ENCODE measurements at regions not wholly inside any gene's neighbourhood (a gene's known extent, or its start where the extent isn't known, plus 50 kb on each side); places are given as distances from the start of the nearest gene placed in this dataset.

DNA sequence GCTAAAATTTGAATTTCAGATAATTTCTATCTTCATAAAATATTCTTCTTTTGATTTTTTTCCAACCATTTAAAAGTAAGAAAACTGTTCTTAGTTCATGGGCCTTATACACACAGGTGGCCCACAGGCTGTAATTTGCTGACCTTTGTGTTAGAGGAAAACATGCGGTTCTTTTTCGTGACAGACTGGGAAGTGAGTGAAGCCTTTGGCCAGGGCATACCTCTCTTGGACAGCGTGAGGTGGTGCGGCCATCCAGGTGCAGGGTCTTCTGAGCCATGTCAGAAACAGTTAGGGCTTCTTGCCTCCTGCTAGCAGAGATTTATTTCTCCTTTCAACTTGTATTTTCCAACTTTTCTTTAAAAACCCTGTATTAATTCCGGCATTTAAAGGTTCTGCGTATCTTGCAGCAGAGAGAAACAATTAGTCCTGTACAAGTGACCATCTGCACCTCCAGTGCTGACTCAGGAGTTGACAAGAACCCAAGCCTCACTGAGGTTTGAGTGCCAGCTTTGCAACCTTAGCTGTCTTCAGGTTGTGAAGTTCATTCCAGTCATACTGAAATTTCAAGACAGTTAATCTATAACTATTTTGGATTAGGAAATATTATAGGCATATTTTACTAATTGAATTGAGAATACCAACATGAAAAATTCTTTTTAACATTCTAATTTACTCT lies 177.8 kb downstream of the LY86 start:
- TF ChIP-seq CTCF (IDR thresholded peaks at IDR 0.05; ENCODE audit: poor library complexity) (no peak), EZH2 (IDR thresholded peaks at IDR 0.05; ENCODE audit: borderline replicate concordance) (no peak), EZH2phosphoT487 (IDR thresholded peaks at IDR 0.05; ENCODE audit: low read depth, severe bottlenecking, unreplicated experiment) (no peak)
